KMS-11 (cell line): ENCODE measurements at regions not wholly inside any gene's neighbourhood (a gene's known extent, or its start where the extent isn't known, plus 50 kb on each side); places are given as distances from the start of the nearest gene placed in this dataset.

Source experiments
- H2AFZ ChIP-seq: fragments of 200-600 bp; sonication (generic); 2 replicates; pipeline ENCODE4 v1.6.1; 2016; ENCODE audit warnings: antibody characterized with exemption, mixed run types, low read depth
- H3K27ac ChIP-seq: fragments of 200-600 bp; sonication (generic); 2 replicates; pipeline ENCODE4 v1.6.1; 2016; ENCODE audit warnings: mild to moderate bottlenecking, mixed run types
- H3K27me3 ChIP-seq: fragments of 200-600 bp; sonication (generic); 2 replicates; pipeline ENCODE4 v1.6.1; 2017; ENCODE audit warnings: mild to moderate bottlenecking, low read depth, mixed run types, moderate library complexity; ENCODE audit not compliant: insufficient read depth
- H3K36me3 ChIP-seq: fragments of 200-600 bp; sonication (generic); 2 replicates; pipeline ENCODE4 v1.6.1; 2017; ENCODE audit warnings: mild to moderate bottlenecking, mixed run types; ENCODE audit not compliant: insufficient read depth
- H3K4me1 ChIP-seq: fragments of 200-600 bp; sonication (generic); 2 replicates; pipeline ENCODE4 v1.6.1; 2016; ENCODE audit warnings: mild to moderate bottlenecking, low read depth, mixed run types; ENCODE audit not compliant: poor library complexity, severe bottlenecking
- H3K4me2 ChIP-seq: fragments of 200-600 bp; sonication (generic); 2 replicates; pipeline ENCODE4 v1.7.0; 2016; ENCODE audit warnings: mild to moderate bottlenecking, mixed run types
- H3K4me3 ChIP-seq: fragments of 200-600 bp; sonication (generic); IDR thresholded peaks from 2 replicates; pipeline ENCODE4 v1.6.1; 2017; ENCODE audit warnings: low read depth, low read length, mixed read lengths; ENCODE audit not compliant: insufficient read depth
- H3K79me2 ChIP-seq: fragments of 200-600 bp; sonication (generic); 2 replicates; pipeline ENCODE4 v1.6.1; 2016; ENCODE audit warnings: low read depth, mixed run types; ENCODE audit not compliant: insufficient read depth
- H3K9ac ChIP-seq: fragments of 200-600 bp; sonication (generic); 2 replicates; pipeline ENCODE4 v1.6.1; 2016; ENCODE audit warnings: mild to moderate bottlenecking, mixed run types
- H4K20me1 ChIP-seq: fragments of 200-600 bp; sonication (generic); 2 replicates; pipeline ENCODE4 v1.6.1; 2016; ENCODE audit warnings: mild to moderate bottlenecking, mixed run types; ENCODE audit not compliant: insufficient read depth
- TF ChIP-seq, protein P1 (sequence below): fragments of 200-600 bp; sonication (generic); conservative IDR thresholded peaks from 2 replicates; pipeline ENCODE4 v1.6.1; 2017; ENCODE audit warnings: low read depth, mild to moderate bottlenecking, antibody characterized with exemption, low read length, moderate library complexity, mixed read lengths

DNA sequence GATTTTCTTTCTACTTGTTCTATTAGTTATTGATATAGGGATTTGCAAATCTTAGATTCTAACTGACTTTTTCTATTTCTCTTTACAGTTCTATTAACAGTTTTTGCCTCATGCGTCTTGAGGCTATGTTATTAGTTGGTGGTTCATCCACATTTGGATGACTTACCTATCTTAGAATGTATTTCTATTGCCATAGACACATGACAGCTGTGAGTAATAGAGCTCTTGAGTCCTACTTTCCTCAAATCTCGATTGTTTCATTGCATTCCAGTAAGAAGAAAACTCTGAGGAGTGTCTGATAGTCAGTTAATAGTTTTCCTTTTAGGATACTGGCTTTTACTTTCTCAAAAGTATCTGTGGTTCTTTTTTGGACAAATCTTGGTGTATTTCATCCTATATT is 241.4 kb upstream of the ZNF32 start:
- no peak overlapping the region for H3K4me3 ChIP-seq
- H3K27me3 ChIP-seq, result no peaks in the 10 kb centered on the region
- no peak overlapping the region for H2AFZ ChIP-seq
- no peak overlapping the region for H3K4me2 ChIP-seq
- no peaks in the 10 kb centered on the region for H3K79me2 ChIP-seq
- H3K4me1 ChIP-seq, result no peaks in the 10 kb centered on the region
- no peaks in the 10 kb centered on the region for H3K36me3 ChIP-seq
- H4K20me1 ChIP-seq, result no peaks in the 10 kb centered on the region
- H3K27ac ChIP-seq, result no peak overlapping the region
- TF ChIP-seq, protein P1, sequence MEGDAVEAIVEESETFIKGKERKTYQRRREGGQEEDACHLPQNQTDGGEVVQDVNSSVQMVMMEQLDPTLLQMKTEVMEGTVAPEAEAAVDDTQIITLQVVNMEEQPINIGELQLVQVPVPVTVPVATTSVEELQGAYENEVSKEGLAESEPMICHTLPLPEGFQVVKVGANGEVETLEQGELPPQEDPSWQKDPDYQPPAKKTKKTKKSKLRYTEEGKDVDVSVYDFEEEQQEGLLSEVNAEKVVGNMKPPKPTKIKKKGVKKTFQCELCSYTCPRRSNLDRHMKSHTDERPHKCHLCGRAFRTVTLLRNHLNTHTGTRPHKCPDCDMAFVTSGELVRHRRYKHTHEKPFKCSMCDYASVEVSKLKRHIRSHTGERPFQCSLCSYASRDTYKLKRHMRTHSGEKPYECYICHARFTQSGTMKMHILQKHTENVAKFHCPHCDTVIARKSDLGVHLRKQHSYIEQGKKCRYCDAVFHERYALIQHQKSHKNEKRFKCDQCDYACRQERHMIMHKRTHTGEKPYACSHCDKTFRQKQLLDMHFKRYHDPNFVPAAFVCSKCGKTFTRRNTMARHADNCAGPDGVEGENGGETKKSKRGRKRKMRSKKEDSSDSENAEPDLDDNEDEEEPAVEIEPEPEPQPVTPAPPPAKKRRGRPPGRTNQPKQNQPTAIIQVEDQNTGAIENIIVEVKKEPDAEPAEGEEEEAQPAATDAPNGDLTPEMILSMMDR, result no peak
- H3K9ac ChIP-seq, result no peak overlapping the region

DNA sequence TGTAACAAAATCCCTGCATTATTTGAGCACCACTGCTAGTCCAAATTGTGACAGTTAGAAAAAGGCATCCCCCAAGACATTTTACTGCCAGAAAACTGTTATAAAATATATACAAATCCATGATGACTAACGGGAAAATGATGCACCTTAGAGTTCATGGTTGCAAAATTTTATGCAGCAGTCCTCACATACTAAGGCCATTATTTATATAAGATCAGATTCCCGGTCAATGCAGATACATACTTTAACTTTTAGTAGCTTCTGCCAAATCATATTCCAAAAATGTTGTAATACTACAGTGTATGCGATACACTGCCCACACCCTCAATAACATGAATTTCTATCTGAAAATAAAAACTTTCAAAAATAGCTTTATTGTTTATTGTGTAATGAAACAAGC is 239.9 kb upstream of the ZNF32 start:
- no peaks in the 10 kb centered on the region for H4K20me1 ChIP-seq

DNA sequence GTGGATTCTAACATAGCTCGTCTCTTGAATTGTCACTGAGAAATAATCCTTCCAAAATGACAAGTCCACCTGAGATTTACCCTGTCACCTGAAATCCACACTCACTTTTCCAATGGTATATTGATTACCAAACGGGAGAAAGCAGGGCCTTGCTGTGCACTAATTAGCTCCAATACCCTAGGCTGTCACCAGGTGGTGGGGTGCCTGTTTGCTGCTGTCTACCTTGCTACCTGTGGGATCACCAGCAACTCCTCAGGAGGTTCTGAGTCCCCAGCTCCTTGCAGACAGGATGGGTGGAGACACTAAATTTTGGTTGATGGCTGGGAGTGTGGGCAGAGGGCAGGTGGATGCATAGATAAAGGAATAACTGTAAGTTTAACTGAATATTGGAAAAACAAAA is 237.2 kb upstream of the ZNF32 start:
- H3K4me3 ChIP-seq, result no peak overlapping the region
- no peak overlapping the region for H2AFZ ChIP-seq
- H3K27ac ChIP-seq, result no peak overlapping the region
- TF ChIP-seq, protein P1, result no peak
- no peaks in the 10 kb centered on the region for H3K36me3 ChIP-seq
- H3K4me2 ChIP-seq, result no peak overlapping the region
- H4K20me1 ChIP-seq, result no peaks in the 10 kb centered on the region
- no peaks in the 10 kb centered on the region for H3K4me1 ChIP-seq
- H3K79me2 ChIP-seq, result no peaks in the 10 kb centered on the region
- H3K27me3 ChIP-seq, result no peaks in the 10 kb centered on the region
- no peak overlapping the region for H3K9ac ChIP-seq

More for the DNA sequence above, 239.9 kb upstream of the ZNF32 start:
- TF ChIP-seq, protein P1, result no peak
- H3K36me3 ChIP-seq, result no peaks in the 10 kb centered on the region
- H3K4me1 ChIP-seq, result no peaks in the 10 kb centered on the region
- H3K4me3 ChIP-seq, result no peak overlapping the region
- H3K27me3 ChIP-seq, result no peaks in the 10 kb centered on the region
- no peak overlapping the region for H2AFZ ChIP-seq
- H3K79me2 ChIP-seq, result no peaks in the 10 kb centered on the region
- H3K27ac ChIP-seq, result no peak overlapping the region
- H3K4me2 ChIP-seq, result no peak overlapping the region
- H3K9ac ChIP-seq, result no peak overlapping the region

DNA sequence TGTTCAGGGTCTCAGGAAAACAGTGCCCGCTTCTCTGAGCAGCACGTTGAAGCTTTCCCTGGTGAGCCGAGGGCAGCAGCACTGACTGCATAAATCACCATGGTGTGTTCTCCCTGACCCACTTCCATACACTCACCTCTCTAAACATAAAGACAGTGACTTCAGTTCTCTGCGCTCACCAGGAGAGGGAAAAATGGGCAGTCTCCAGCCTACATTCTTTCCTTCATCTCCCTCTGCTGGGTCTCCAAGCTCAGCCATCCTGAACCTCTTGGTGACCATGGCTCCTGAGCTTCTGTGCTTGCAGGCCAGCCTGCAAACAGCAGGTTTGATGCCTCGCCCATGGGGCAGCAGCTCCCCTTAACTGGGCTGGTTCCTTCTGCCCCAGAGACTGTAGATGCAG is 236.6 kb upstream of the ZNF32 start:
- TF ChIP-seq, protein P1, result no peak
- Histone ChIP-seq H3K36me3 (no peaks in the 10 kb centered on the region), H3K9ac (no peak overlapping the region), H3K4me2 (no peak overlapping the region), H3K27ac (no peak overlapping the region), H3K4me3 (no peak overlapping the region), H2AFZ (no peak overlapping the region), H4K20me1 (no peaks in the 10 kb centered on the region), H3K27me3 (no peaks in the 10 kb centered on the region), H3K79me2 (no peaks in the 10 kb centered on the region), H3K4me1 (no peaks in the 10 kb centered on the region)
